ENCODE measurements at regions not wholly inside any gene's neighbourhood (a gene's known extent, or its start where the extent isn't known, plus 50 kb on each side); places are given as distances from the start of the nearest gene placed in this dataset.

GRCh38 chr13:58187881-58188280 is 556.3 kb downstream of the PCDH17 start:
- DNase-seq (ENCODE audit: low read depth in 2 of 2), result no peak

- no peak for DNase-seq (ENCODE audit: low read depth in 2 of 2)
Observed at GRCh38 chr13:58190577-58190976, 559.0 kb downstream of the PCDH17 start.

GRCh38 chr13:58191754-58192153 is 560.2 kb downstream of the PCDH17 start:
- DNase-seq (ENCODE audit: low read depth in 2 of 2), result no peak

GRCh38 chr13:58202099-58202498 is 570.6 kb downstream of the PCDH17 start:
- no peak for DNase-seq (ENCODE audit: low read depth in 2 of 2)

- DNase-seq (ENCODE audit: low read depth in 2 of 2), result no peak
Observed at GRCh38 chr13:58207501-58207900, 576.0 kb downstream of the PCDH17 start.

GRCh38 chr13:58235454-58235853 is 603.9 kb downstream of the PCDH17 start:
- DNase-seq (ENCODE audit: low read depth in 2 of 2), result no peak

GRCh38 chr13:58238972-58239773 is 607.6 kb downstream of the PCDH17 start:
- DNase-seq (ENCODE audit: low read depth in 2 of 2), result no peak

GRCh38 chr13:58239774-58240268 is 608.3 kb downstream of the PCDH17 start:
- DNase-seq (ENCODE audit: low read depth in 2 of 2), result no peak

GRCh38 chr13:58247080-58247479 is 615.5 kb downstream of the PCDH17 start:
- no peak for DNase-seq (ENCODE audit: low read depth in 2 of 2)

GRCh38 chr13:58254943-58255342 is 623.4 kb downstream of the PCDH17 start:
- DNase-seq (ENCODE audit: low read depth in 2 of 2), result no peak

GRCh38 chr13:58266271-58266670 is 634.7 kb downstream of the PCDH17 start:
- DNase-seq (ENCODE audit: low read depth in 2 of 2), result no peak

GRCh38 chr13:58298556-58299135 is 667.1 kb downstream of the PCDH17 start:
- DNase-seq (ENCODE audit: low read depth in 2 of 2), result no peak

- DNase-seq (ENCODE audit: low read depth in 2 of 2), result no peak
Observed at GRCh38 chr13:58300224-58300623, 668.7 kb downstream of the PCDH17 start.

- no peak for DNase-seq (ENCODE audit: low read depth in 2 of 2)
Observed at GRCh38 chr13:58300974-58301681, 669.6 kb downstream of the PCDH17 start.

GRCh38 chr13:58302349-58302748 is 670.8 kb downstream of the PCDH17 start:
- no peak for DNase-seq (ENCODE audit: low read depth in 2 of 2)

- no peak for DNase-seq (ENCODE audit: low read depth in 2 of 2)
Observed at GRCh38 chr13:58306062-58306461, 674.5 kb downstream of the PCDH17 start.

GRCh38 chr13:58313219-58313618 is 681.7 kb downstream of the PCDH17 start:
- DNase-seq (ENCODE audit: low read depth in 2 of 2), result no peak

- DNase-seq (ENCODE audit: low read depth in 2 of 2), result no peak
Observed at GRCh38 chr13:58318495-58319167, 687.1 kb downstream of the PCDH17 start.

GRCh38 chr13:58324161-58324560 is 692.6 kb downstream of the PCDH17 start:
- DNase-seq (ENCODE audit: low read depth in 2 of 2), result no peak

GRCh38 chr13:58329746-58330145 is 698.2 kb downstream of the PCDH17 start:
- no peak for DNase-seq (ENCODE audit: low read depth in 2 of 2)

- no peak for DNase-seq (ENCODE audit: low read depth in 2 of 2)
Observed at GRCh38 chr13:58340895-58341294, 709.4 kb downstream of the PCDH17 start.

- DNase-seq (ENCODE audit: low read depth in 2 of 2), result no peak
Observed at GRCh38 chr13:58341318-58341717, 709.8 kb downstream of the PCDH17 start.

All from stimulated activated CD8-positive, alpha-beta memory T cell treated with anti-CD3 and anti-CD28 coated beads, Interleukin-15, amount 100 ng/mL, for 48 hours (primary cell).